Hepatocyte (in vitro differentiated cells): ENCODE measurements at regions not wholly inside any gene's neighbourhood (a gene's known extent, or its start where the extent isn't known, plus 50 kb on each side); places are given as distances from the start of the nearest gene placed in this dataset.
"Not testable (repeated sequence)": the region's sequence is repeated elsewhere in the genome, so short reads cannot be mapped to it uniquely, and the experiment has no call there.

Experiments
- DNase-seq: peaks from one replicate; pipeline ENCODE4 v3.0.0-alpha.2; 2016; ENCODE audit warnings: low spot score
- H2AFZ ChIP-seq: fragments of 200-600 bp; sonication (generic); 2 replicates; pipeline ENCODE4 v1.6.0; 2016; ENCODE audit warnings: antibody characterized with exemption, mild to moderate bottlenecking
- H3K27ac ChIP-seq: fragments of 200-600 bp; sonication (generic); 2 replicates; pipeline ENCODE4 v1.5.1; 2016; ENCODE audit warnings: mild to moderate bottlenecking
- H3K27me3 ChIP-seq: fragments of 200-600 bp; sonication (generic); 2 replicates; pipeline ENCODE4 v1.6.1; 2016
- H3K36me3 ChIP-seq: fragments of 200-600 bp; sonication (generic); replicated peaks from 2 replicates; pipeline ENCODE4 v1.5.1; 2016; ENCODE audit warnings: low read depth; ENCODE audit not compliant: insufficient read depth
- H3K4me1 ChIP-seq: fragments of 200-600 bp; sonication (generic); 2 replicates; pipeline ENCODE4 v1.5.1; 2016; ENCODE audit warnings: mild to moderate bottlenecking, moderate library complexity; ENCODE audit not compliant: insufficient read depth
- H3K4me2 ChIP-seq: fragments of 200-600 bp; sonication (generic); 2 replicates; pipeline ENCODE4 v1.6.0; 2016
- H3K4me3 ChIP-seq: fragments of 200-600 bp; sonication (generic); 2 replicates; pipeline ENCODE4 v1.5.1; 2016; ENCODE audit warnings: mild to moderate bottlenecking
- H3K79me2 ChIP-seq: fragments of 200-600 bp; sonication (generic); 2 replicates; pipeline ENCODE4 v1.6.0; 2017; ENCODE audit warnings: mild to moderate bottlenecking
- H3K9me2 ChIP-seq: fragments of 200-600 bp; sonication (generic); replicated peaks from 2 replicates; pipeline ENCODE4 v1.6.0; 2017; ENCODE audit warnings: mild to moderate bottlenecking; ENCODE audit not compliant: insufficient read depth
- H3K9me3 ChIP-seq: fragments of 200-600 bp; sonication (generic); 2 replicates; pipeline ENCODE4 v1.5.1; 2016; ENCODE audit warnings: low read depth, mild to moderate bottlenecking
- H4K20me1 ChIP-seq: fragments of 200-600 bp; sonication (generic); 2 replicates; pipeline ENCODE4 v1.6.0; 2016; ENCODE audit warnings: mild to moderate bottlenecking; ENCODE audit not compliant: insufficient read depth, poor library complexity, severe bottlenecking
- CTCF ChIP-seq: fragments of 200-600 bp; sonication (generic); IDR thresholded peaks from 2 replicates; pipeline ENCODE4 v1.5.1; 2016; ENCODE audit warnings: antibody characterized with exemption, mild to moderate bottlenecking; ENCODE audit not compliant: poor library complexity
- EZH2 ChIP-seq: fragments of 200-600 bp; sonication (generic); IDR thresholded peaks from 2 replicates; pipeline ENCODE4 v1.6.1; 2016; ENCODE audit warnings: antibody characterized with exemption, mild to moderate bottlenecking, borderline replicate concordance
- EZH2phosphoT487 ChIP-seq: fragments of 200-600 bp; sonication (generic); IDR thresholded peaks from one replicate; pipeline ENCODE4 v1.6.1; 2018; ENCODE audit warnings: antibody characterized with exemption, mild to moderate bottlenecking, low read depth, moderate library complexity; ENCODE audit not compliant: unreplicated experiment, severe bottlenecking
- WGBS: methylation state at CpG from one replicate; pipeline ENCODE4 v1.1.6; 2016; ENCODE audit warnings: low lambda C conversion rate; ENCODE audit errors: missing lambda C conversion rate; 5-methylcytosine and 5-hydroxymethylcytosine counted together

GRCh38 chr10:78214955-78215354, 181.3 kb downstream of the RPS24 start:
- Histone ChIP-seq H3K27me3 (no peaks in the 10 kb centered on the region), H4K20me1 (no peaks in the 10 kb centered on the region), H3K9me2 (no peaks in the 10 kb centered on the region), H3K79me2 (no peaks in the 10 kb centered on the region), H3K4me1 (peaks cover 21% of the 10 kb centered on the region), H2AFZ (no peak overlapping the region), H3K36me3 (no peaks in the 10 kb centered on the region), H3K9me3 (no peaks in the 10 kb centered on the region), H3K4me2 (peak overlapping the region; percentile 17), H3K4me3 (no peak overlapping the region), H3K27ac (peak overlapping the region; percentile 65)
- WGBS, result 98% methylated on average over 4 of the region's 4 CpGs
- TF ChIP-seq EZH2, result no peak
- TF ChIP-seq CTCF, result no peak
- TF ChIP-seq EZH2phosphoT487, result no peak
- no peak for DNase-seq

- WGBS, result 65% methylated on average over 12 of the region's 12 CpGs
- Histone ChIP-seq H3K27ac (peak overlapping the region; percentile 65), H3K4me2 (peak overlapping the region; percentile 17)
Observed at GRCh38 chr10:78215645-78216044, 182.0 kb downstream of the RPS24 start.

GRCh38 chr10:78217336-78217735, 183.7 kb downstream of the RPS24 start:
- no peaks in the 10 kb centered on the region for H3K79me2 ChIP-seq
- H3K4me2 ChIP-seq, result no peak overlapping the region
- H3K36me3 ChIP-seq, result no peaks in the 10 kb centered on the region
- no peaks in the 10 kb centered on the region for H3K27me3 ChIP-seq
- no peak overlapping the region for H3K27ac ChIP-seq
- no peak for DNase-seq
- H3K4me1 ChIP-seq, result peaks cover 17% of the 10 kb centered on the region
- H3K9me2 ChIP-seq, result no peaks in the 10 kb centered on the region
- no peaks in the 10 kb centered on the region for H4K20me1 ChIP-seq
- no peaks in the 10 kb centered on the region for H3K9me3 ChIP-seq
- H3K4me3 ChIP-seq, result no peak overlapping the region
- H2AFZ ChIP-seq, result no peak overlapping the region
- no peak for TF ChIP-seq EZH2
- no peak for TF ChIP-seq CTCF
- TF ChIP-seq EZH2phosphoT487, result no peak
- WGBS, result 68% methylated on average over 6 of the region's 6 CpGs

More at GRCh38 chr10:78215645-78216044, 182.0 kb downstream of the RPS24 start:
- Histone ChIP-seq H3K4me1 (peaks cover 21% of the 10 kb centered on the region), H3K36me3 (no peaks in the 10 kb centered on the region), H3K9me2 (no peaks in the 10 kb centered on the region), H4K20me1 (no peaks in the 10 kb centered on the region), H3K4me3 (no peak overlapping the region), H3K9me3 (no peaks in the 10 kb centered on the region), H3K27me3 (no peaks in the 10 kb centered on the region), H3K79me2 (no peaks in the 10 kb centered on the region), H2AFZ (no peak overlapping the region)
- peak; percentile 81 for DNase-seq
- TF ChIP-seq EZH2 (no peak), CTCF (no peak), EZH2phosphoT487 (no peak)

GRCh38 chr10:78218798-78219490, 185.3 kb downstream of the RPS24 start:
- peak overlapping the region; percentile 51 for H3K4me2 ChIP-seq
- no peaks in the 10 kb centered on the region for H3K79me2 ChIP-seq
- no peak overlapping the region for H3K4me3 ChIP-seq
- no peak for DNase-seq
- 27% methylated on average over 15 of the region's 15 CpGs for WGBS
- H3K9me2 ChIP-seq, result no peaks in the 10 kb centered on the region
- no peaks in the 10 kb centered on the region for H3K9me3 ChIP-seq
- H3K27me3 ChIP-seq, result no peaks in the 10 kb centered on the region
- H3K36me3 ChIP-seq, result no peaks in the 10 kb centered on the region
- TF ChIP-seq CTCF (no peak), EZH2 (no peak), EZH2phosphoT487 (no peak)
- peaks cover 17% of the 10 kb centered on the region for H3K4me1 ChIP-seq
- no peak overlapping the region for H2AFZ ChIP-seq
- H4K20me1 ChIP-seq, result no peaks in the 10 kb centered on the region
- peak overlapping the region; percentile 46 for H3K27ac ChIP-seq

- H3K36me3 ChIP-seq, DNase-seq, H2AFZ ChIP-seq, H3K9me3 ChIP-seq, H3K9me2 ChIP-seq, H4K20me1 ChIP-seq, H3K4me3 ChIP-seq, H3K4me2 ChIP-seq, H3K27me3 ChIP-seq, H3K79me2 ChIP-seq: not testable (repeated sequence)
- 88% methylated on average over 4 of the region's 4 CpGs for WGBS
- Histone ChIP-seq H3K27ac (peak overlapping the region; percentile 46), H3K4me1 (peaks cover 17% of the 10 kb centered on the region)
Observed at GRCh38 chr10:78219568-78219967, 185.9 kb downstream of the RPS24 start.
